K562 (cell line): ENCODE measurements at regions not wholly inside any gene's neighbourhood (a gene's known extent, or its start where the extent isn't known, plus 50 kb on each side); places are given as distances from the start of the nearest gene placed in this dataset.

Experiments
- C11orf30 ChIP-seq: fragments of 450-650 bp; IDR thresholded peaks from 2 replicates; pipeline ENCODE4 v1.6.1; 2016; ENCODE audit warnings: low read depth, mild to moderate bottlenecking
- KLF1 ChIP-seq: fragments of 450-650 bp; IDR thresholded peaks from 2 replicates; pipeline ENCODE4 v1.6.1; 2016; ENCODE audit warnings: missing genetic modification characterization, missing compliant biosample characterization
- MLLT1 ChIP-seq, 2 experiments: fragments of 450-650 bp; IDR thresholded peaks; 2 replicates each; pipeline ENCODE4 v1.6.1; 2016
- POLR3A ChIP-seq: IDR thresholded peaks from 2 replicates; pipeline ENCODE4 v1.6.1; 2011; ENCODE audit warnings: borderline replicate concordance, mild to moderate bottlenecking, moderate library complexity; ENCODE audit not compliant: insufficient read length, insufficient read depth; ENCODE audit errors: extremely low read depth
- THRB ChIP-seq: fragments of 450-650 bp; formaldehyde crosslinking; conservative IDR thresholded peaks from 2 replicates; pipeline ENCODE4 v1.4.0; 2022; ENCODE audit warnings: mild to moderate bottlenecking, missing genetic modification characterization
- ZNF398 ChIP-seq: fragments of 250-450 bp; sonication (Bioruptor Pico); IDR thresholded peaks from 2 replicates; pipeline ENCODE4 v1.8.0; 2021; ENCODE audit warnings: moderate library complexity, mild to moderate bottlenecking, inconsistent platforms

- no peak for TF ChIP-seq THRB (CRISPR knock-in tag)
- no peak for TF ChIP-seq C11orf30
- no peak for TF ChIP-seq POLR3A
- no peak for TF ChIP-seq KLF1 (tag)
- TF ChIP-seq ZNF398, result no peak
- no peak for TF ChIP-seq MLLT1 (IDR thresholded peaks at IDR 0.05)
Observed at GRCh38 chr10:100612601-100613595, 77.2 kb downstream of the HIF1AN start (continued).
